ENCODE measurements at regions not wholly inside any gene's neighbourhood (a gene's known extent, or its start where the extent isn't known, plus 50 kb on each side); places are given as distances from the start of the nearest gene placed in this dataset.

DNA sequence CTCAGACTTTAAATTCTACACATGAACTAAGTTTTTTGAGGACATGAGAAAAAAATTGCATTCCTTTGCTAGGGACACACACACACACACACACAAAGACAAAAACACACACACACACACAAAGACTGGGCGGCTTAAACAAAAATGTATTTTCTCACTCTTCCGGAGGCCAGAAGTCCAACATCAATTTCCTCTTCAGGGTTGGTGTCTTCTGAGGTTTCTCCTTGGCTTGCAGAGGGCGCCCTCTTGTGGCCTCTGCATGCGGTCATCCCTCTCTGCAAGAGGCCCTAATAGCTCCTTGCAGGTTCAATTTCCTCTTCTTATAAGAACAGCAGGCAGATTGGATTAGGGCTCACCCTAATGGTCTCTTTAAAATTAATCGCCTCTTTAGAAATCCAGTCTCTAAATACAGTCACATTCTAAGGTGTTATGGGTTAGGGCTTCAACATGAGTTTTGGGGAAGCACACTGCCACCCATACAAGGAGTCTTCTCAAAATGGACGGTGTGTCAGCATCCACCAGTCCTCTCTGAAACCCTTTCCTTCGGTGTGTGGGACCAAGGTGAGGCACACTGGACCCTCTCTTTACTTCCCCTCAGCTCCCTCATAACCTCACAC lies 61.4 kb downstream of the GPR6 start:
- TF ChIP-seq, protein P1, sequence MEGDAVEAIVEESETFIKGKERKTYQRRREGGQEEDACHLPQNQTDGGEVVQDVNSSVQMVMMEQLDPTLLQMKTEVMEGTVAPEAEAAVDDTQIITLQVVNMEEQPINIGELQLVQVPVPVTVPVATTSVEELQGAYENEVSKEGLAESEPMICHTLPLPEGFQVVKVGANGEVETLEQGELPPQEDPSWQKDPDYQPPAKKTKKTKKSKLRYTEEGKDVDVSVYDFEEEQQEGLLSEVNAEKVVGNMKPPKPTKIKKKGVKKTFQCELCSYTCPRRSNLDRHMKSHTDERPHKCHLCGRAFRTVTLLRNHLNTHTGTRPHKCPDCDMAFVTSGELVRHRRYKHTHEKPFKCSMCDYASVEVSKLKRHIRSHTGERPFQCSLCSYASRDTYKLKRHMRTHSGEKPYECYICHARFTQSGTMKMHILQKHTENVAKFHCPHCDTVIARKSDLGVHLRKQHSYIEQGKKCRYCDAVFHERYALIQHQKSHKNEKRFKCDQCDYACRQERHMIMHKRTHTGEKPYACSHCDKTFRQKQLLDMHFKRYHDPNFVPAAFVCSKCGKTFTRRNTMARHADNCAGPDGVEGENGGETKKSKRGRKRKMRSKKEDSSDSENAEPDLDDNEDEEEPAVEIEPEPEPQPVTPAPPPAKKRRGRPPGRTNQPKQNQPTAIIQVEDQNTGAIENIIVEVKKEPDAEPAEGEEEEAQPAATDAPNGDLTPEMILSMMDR (conservative IDR thresholded peaks at IDR 0.05; ENCODE audit: low read depth, low read length) = peak; percentile 98
- H3K4me3 ChIP-seq (ENCODE audit: low read depth, low read length) = peak overlapping the region; percentile 53
- peak; percentile 96 for DNase-seq (ENCODE audit: low read depth)

DNA sequence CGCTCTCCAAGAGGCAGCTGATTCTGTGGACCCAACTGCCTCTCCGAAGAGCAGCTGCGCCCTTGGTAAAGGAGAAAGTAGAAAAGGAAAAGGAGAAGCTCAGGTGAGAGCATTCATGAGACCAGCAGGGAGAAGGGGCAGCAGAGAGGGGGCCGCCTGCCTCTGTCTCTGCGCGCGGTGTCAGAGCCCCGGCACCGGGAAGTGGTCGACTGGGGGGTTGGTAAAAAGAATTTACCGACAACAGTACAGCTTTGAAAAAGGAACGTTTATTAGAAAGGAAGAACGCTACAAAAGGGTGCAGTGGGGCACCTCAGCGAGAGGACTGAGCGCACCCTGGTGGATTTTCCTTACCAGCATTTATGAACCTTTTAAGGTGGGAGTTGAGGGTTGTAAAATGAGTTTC lies 61.9 kb downstream of the GPR6 start:
- H3K4me3 ChIP-seq (ENCODE audit: low read depth, low read length) = peak overlapping the region; percentile 53
- DNase-seq (ENCODE audit: low read depth) = peak; percentile 67
- TF ChIP-seq, protein P1 (conservative IDR thresholded peaks at IDR 0.05; ENCODE audit: low read depth, low read length) = peak; percentile 77

DNA sequence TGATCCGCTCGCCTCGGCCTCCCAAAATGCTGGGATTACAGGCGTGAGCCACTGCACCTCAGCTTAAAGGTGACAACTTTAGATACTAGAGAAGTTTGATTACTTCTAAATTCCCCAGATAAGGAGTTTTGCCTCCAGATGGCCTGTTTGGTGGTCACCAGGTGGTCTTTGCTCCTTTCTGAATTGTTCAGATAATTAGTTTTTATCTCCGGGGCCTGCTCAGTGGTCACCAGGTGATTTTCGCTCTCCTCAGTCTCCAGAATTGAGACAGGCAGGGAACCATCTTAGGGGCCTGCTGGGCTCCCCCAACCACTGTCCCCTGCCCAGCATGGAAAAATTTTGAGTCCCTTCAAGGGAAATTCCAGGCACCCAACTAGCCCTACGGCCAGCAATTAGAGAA lies 62.6 kb downstream of the GPR6 start:
- TF ChIP-seq, protein P1 (conservative IDR thresholded peaks at IDR 0.05; ENCODE audit: low read depth, low read length) = no peak
- DNase-seq (ENCODE audit: low read depth) = no peak
- H3K4me3 ChIP-seq (ENCODE audit: low read depth, low read length) = no peak overlapping the region

DNA sequence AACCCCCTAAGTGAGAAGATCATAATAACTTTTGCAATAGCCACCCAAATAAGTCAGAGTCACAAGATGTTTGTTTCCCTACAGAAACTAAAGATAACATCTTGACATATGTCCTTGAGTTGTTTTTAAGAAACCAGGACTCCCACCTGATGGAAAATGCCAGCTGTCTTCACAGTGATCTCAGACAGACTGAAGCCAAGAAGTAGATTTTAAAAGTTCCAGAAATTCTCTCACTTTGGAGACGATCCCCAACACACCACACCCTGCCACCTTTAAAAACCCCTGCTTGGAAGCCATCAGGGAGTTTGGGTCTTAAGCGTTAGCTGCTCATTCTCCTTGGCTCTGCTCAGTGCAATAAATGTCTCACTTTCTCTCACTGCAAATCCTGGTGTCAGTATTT lies 63.0 kb downstream of the GPR6 start:
- no peak for DNase-seq (ENCODE audit: low read depth)
- no peak overlapping the region for H3K4me3 ChIP-seq (ENCODE audit: low read depth, low read length)
- TF ChIP-seq, protein P1 (conservative IDR thresholded peaks at IDR 0.05; ENCODE audit: low read depth, low read length) = no peak

DNA sequence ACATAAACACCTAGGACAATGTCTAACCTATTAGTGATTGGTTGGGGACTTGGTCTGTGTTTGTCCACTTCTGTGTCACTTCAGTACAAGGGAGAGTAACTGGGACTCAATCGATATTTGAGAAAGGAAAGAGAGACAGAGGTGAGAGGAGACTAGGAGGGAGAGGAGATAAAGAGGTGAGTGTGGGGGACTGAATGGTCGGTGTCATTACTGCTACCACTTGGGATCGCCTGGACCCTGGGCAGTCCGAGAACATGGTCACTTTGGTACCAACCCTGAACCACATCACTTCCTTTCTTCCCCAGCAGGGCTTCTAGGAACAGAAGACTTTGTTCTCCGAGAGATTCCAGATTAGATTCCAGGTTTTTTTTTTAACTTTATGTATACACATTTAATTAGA lies 63.7 kb downstream of the GPR6 start:
- no peak overlapping the region for H3K4me3 ChIP-seq (ENCODE audit: low read depth, low read length)
- TF ChIP-seq, protein P1 (conservative IDR thresholded peaks at IDR 0.05; ENCODE audit: low read depth, low read length) = no peak
- DNase-seq (ENCODE audit: low read depth) = no peak

DNA sequence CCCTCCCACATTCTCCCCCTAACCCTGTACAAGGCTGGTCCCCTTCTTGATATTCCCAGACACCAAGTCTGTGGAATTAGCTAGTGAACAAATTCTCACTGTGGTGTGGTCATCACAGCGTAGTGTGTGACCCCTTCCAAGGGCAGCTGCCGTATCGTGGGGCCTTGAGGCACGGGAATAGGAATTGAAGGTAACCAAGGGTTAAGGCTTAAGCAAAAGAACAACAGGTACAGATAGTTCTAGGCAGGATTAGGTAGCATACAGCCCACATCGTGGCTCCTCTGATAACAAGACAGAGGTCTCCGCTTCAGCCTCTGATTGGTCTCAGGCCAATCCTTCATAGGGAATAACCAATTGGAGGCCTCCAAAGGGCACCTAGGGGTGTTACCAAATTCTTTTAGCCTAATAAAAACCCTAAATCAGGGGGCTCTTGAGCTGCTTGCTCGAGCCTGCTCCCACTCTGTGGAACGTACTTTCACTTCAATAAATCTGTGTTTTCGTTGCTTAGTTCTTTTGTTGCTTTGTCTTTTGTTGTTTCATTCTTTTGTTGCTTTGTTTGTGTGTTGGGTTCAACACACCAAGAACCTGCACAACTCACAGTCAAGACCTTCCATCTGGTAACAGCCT lies 64.7 kb downstream of the GPR6 start:
- no peak for DNase-seq (ENCODE audit: low read depth)
- TF ChIP-seq, protein P1 (conservative IDR thresholded peaks at IDR 0.05; ENCODE audit: low read depth, low read length) = no peak
- H3K4me3 ChIP-seq (ENCODE audit: low read depth, low read length) = no peak overlapping the region

Data from choroid plexus epithelial cell (primary cell).